ENCODE measurements at regions not wholly inside any gene's neighbourhood (a gene's known extent, or its start where the extent isn't known, plus 50 kb on each side); places are given as distances from the start of the nearest gene placed in this dataset.

DNA sequence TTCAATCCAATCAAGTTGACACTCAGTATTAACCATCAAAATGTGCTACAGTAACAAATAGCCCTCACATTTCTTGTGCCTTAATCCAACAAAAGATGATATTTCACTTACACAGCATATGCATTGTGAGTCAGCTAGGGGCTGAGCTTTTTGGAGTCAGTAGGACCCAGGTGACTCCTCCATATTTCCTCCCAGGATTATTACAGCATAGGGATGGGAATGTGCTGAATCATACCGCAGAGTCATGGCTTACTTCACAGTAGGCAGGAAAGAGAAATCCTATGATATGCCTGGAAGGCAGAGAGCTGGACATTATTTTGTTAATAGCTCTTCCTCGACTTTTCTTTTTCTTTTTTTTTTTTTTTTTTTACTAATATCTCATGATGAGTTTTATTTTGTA is 153.3 kb downstream of the TMEM182 start:
- Mint-ChIP-seq H3K4me1 (no peaks in the 10 kb centered on the region), H3K27me3 (ENCODE audit: insufficient read depth, low read depth, poor library complexity) (no peaks in the 10 kb centered on the region), H3K9me3 (peaks cover 41% of the 10 kb centered on the region), H3K27ac (peak overlapping the region; percentile 5; the same call in 1 of the 2 replicates), H3K36me3 (ENCODE audit: low read depth) (peaks cover 31% of the 10 kb centered on the region), H3K4me3 (no peak overlapping the region)
- Histone ChIP-seq H3K4me3 (no peak overlapping the region), H2AFZ (no peak overlapping the region), H3F3A (replicated peaks; ENCODE audit: low read depth) (no peaks in the 10 kb centered on the region), H3K4me1 (ENCODE audit: insufficient read depth) (no peaks in the 10 kb centered on the region), H3K27me3 (ENCODE audit: insufficient read depth) (no peaks in the 10 kb centered on the region), H3K27ac (ENCODE audit: low read depth) (no peak overlapping the region), H3K36me3 (ENCODE audit: insufficient read depth) (peaks cover 4% of the 10 kb centered on the region; the same call in 1 of the 2 replicates), H3K9me2 (ENCODE audit: insufficient read depth) (no peaks in the 10 kb centered on the region; the same call in 1 of the 2 replicates), H4K20me1 (replicated peaks; ENCODE audit: insufficient read depth) (no peaks in the 10 kb centered on the region), H3K4me2 (no peak overlapping the region), H3K79me2 (replicated peaks; ENCODE audit: insufficient read depth) (no peaks in the 10 kb centered on the region)
- ATAC-seq (no peak), DNase-seq (ENCODE audit: low spot score) (no peak)
- no peak for TF ChIP-seq POLR2AphosphoS5 (IDR thresholded peaks at IDR 0.05; ENCODE audit: low read depth)
- no peak for TF ChIP-seq EZH2phosphoT487 (IDR thresholded peaks at IDR 0.05; ENCODE audit: unreplicated experiment)
- TF ChIP-seq, protein P1, sequence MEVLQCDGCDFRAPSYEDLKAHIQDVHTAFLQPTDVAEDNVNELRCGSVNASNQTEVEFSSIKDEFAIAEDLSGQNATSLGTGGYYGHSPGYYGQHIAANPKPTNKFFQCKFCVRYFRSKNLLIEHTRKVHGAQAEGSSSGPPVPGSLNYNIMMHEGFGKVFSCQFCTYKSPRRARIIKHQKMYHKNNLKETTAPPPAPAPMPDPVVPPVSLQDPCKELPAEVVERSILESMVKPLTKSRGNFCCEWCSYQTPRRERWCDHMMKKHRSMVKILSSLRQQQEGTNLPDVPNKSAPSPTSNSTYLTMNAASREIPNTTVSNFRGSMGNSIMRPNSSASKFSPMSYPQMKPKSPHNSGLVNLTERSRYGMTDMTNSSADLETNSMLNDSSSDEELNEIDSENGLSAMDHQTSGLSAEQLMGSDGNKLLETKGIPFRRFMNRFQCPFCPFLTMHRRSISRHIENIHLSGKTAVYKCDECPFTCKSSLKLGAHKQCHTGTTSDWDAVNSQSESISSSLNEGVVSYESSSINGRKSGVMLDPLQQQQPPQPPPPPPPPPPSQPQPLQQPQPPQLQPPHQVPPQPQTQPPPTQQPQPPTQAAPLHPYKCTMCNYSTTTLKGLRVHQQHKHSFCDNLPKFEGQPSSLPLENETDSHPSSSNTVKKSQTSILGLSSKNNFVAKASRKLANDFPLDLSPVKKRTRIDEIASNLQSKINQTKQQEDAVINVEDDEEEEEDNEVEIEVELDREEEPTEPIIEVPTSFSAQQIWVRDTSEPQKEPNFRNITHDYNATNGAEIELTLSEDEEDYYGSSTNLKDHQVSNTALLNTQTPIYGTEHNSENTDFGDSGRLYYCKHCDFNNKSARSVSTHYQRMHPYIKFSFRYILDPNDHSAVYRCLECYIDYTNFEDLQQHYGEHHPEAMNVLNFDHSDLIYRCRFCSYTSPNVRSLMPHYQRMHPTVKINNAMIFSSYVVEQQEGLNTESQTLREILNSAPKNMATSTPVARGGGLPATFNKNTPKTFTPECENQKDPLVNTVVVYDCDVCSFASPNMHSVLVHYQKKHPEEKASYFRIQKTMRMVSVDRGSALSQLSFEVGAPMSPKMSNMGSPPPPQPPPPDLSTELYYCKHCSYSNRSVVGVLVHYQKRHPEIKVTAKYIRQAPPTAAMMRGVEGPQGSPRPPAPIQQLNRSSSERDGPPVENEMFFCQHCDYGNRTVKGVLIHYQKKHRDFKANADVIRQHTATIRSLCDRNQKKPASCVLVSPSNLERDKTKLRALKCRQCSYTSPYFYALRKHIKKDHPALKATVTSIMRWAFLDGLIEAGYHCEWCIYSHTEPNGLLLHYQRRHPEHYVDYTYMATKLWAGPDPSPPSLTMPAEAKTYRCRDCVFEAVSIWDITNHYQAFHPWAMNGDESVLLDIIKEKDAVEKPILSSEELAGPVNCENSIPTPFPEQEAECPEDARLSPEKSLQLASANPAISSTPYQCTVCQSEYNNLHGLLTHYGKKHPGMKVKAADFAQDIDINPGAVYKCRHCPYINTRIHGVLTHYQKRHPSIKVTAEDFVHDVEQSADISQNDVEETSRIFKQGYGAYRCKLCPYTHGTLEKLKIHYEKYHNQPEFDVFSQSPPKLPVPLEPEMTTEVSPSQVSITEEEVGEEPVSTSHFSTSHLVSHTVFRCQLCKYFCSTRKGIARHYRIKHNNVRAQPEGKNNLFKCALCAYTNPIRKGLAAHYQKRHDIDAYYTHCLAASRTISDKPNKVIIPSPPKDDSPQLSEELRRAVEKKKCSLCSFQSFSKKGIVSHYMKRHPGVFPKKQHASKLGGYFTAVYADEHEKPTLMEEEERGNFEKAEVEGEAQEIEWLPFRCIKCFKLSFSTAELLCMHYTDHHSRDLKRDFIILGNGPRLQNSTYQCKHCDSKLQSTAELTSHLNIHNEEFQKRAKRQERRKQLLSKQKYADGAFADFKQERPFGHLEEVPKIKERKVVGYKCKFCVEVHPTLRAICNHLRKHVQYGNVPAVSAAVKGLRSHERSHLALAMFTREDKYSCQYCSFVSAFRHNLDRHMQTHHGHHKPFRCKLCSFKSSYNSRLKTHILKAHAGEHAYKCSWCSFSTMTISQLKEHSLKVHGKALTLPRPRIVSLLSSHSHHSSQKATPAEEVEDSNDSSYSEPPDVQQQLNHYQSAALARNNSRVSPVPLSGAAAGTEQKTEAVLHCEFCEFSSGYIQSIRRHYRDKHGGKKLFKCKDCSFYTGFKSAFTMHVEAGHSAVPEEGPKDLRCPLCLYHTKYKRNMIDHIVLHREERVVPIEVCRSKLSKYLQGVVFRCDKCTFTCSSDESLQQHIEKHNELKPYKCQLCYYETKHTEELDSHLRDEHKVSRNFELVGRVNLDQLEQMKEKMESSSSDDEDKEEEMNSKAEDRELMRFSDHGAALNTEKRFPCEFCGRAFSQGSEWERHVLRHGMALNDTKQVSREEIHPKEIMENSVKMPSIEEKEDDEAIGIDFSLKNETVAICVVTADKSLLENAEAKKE (CRISPR knock-in tag; IDR thresholded peaks at IDR 0.05), result no peak
- TF ChIP-seq CREB1 (CRISPR knock-in tag; IDR thresholded peaks at IDR 0.05; ENCODE audit: low read depth), result no peak
- TF ChIP-seq, protein P2, sequence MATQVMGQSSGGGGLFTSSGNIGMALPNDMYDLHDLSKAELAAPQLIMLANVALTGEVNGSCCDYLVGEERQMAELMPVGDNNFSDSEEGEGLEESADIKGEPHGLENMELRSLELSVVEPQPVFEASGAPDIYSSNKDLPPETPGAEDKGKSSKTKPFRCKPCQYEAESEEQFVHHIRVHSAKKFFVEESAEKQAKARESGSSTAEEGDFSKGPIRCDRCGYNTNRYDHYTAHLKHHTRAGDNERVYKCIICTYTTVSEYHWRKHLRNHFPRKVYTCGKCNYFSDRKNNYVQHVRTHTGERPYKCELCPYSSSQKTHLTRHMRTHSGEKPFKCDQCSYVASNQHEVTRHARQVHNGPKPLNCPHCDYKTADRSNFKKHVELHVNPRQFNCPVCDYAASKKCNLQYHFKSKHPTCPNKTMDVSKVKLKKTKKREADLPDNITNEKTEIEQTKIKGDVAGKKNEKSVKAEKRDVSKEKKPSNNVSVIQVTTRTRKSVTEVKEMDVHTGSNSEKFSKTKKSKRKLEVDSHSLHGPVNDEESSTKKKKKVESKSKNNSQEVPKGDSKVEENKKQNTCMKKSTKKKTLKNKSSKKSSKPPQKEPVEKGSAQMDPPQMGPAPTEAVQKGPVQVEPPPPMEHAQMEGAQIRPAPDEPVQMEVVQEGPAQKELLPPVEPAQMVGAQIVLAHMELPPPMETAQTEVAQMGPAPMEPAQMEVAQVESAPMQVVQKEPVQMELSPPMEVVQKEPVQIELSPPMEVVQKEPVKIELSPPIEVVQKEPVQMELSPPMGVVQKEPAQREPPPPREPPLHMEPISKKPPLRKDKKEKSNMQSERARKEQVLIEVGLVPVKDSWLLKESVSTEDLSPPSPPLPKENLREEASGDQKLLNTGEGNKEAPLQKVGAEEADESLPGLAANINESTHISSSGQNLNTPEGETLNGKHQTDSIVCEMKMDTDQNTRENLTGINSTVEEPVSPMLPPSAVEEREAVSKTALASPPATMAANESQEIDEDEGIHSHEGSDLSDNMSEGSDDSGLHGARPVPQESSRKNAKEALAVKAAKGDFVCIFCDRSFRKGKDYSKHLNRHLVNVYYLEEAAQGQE (IDR thresholded peaks at IDR 0.05; ENCODE audit: unreplicated experiment), result no peak
- TF ChIP-seq, protein P3, sequence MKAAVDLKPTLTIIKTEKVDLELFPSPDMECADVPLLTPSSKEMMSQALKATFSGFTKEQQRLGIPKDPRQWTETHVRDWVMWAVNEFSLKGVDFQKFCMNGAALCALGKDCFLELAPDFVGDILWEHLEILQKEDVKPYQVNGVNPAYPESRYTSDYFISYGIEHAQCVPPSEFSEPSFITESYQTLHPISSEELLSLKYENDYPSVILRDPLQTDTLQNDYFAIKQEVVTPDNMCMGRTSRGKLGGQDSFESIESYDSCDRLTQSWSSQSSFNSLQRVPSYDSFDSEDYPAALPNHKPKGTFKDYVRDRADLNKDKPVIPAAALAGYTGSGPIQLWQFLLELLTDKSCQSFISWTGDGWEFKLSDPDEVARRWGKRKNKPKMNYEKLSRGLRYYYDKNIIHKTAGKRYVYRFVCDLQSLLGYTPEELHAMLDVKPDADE (IDR thresholded peaks at IDR 0.05), result no peak
- TF ChIP-seq NANOG (IDR thresholded peaks at IDR 0.05; ENCODE audit: borderline replicate concordance), result no peak
- no peak for TF ChIP-seq EZH2 (IDR thresholded peaks at IDR 0.05; ENCODE audit: low read depth, unreplicated experiment)

Measured in GM23338 (cell line).